ENCODE measurements at regions not wholly inside any gene's neighbourhood (a gene's known extent, or its start where the extent isn't known, plus 50 kb on each side); places are given as distances from the start of the nearest gene placed in this dataset.
A peak's percentile ranks its signal among the peaks of the same experiment; 100 is the strongest.

DNA sequence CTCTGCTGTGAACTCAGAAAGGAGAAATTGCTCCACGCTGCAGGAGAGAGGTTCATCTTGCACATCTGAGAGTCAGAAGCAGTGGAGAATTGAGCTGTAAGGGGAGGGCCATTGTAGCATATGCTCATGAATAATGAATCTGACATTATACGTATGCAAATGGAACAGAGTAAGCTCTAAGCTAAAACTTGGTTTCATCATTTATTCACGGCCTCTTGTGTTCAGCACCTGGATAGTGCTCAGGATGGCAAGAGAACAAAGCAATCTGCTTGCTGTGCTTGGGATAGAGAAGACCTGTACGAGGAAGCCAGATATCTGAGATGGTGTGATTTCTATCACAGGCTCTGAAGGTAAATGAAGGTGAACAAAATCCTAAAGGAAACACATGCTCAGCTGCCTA, 87.9 kb upstream of the GCFC2 start:
- H3K4me3 ChIP-seq (ENCODE audit: low read depth, low read length), result no peak overlapping the region
- TF ChIP-seq, protein P1, sequence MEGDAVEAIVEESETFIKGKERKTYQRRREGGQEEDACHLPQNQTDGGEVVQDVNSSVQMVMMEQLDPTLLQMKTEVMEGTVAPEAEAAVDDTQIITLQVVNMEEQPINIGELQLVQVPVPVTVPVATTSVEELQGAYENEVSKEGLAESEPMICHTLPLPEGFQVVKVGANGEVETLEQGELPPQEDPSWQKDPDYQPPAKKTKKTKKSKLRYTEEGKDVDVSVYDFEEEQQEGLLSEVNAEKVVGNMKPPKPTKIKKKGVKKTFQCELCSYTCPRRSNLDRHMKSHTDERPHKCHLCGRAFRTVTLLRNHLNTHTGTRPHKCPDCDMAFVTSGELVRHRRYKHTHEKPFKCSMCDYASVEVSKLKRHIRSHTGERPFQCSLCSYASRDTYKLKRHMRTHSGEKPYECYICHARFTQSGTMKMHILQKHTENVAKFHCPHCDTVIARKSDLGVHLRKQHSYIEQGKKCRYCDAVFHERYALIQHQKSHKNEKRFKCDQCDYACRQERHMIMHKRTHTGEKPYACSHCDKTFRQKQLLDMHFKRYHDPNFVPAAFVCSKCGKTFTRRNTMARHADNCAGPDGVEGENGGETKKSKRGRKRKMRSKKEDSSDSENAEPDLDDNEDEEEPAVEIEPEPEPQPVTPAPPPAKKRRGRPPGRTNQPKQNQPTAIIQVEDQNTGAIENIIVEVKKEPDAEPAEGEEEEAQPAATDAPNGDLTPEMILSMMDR (IDR thresholded peaks at IDR 0.05; ENCODE audit: insufficient read depth, low read depth, low read length, missing control alignments), result no peak
- no peak for DNase-seq (ENCODE audit: low read depth)

DNA sequence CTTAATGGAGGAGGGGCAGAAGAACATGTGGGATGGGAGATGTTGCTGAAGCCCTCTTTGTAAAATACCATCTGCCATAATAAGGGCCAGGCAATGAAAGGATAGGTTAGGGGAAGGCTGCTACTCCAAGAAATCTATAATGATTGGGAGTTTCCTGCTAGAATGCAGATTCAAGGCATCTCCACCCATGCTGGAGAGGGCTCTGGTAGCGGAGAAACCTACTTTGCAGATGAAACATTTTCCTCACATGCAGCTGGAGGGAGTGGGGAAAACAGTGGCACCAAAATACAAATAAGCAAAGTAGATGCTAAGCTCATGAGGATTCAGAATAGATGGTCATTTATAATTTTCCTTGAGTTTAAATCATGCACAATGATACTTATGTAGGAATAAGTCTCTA, 82.3 kb upstream of the GCFC2 start:
- TF ChIP-seq, protein P1 (IDR thresholded peaks at IDR 0.05; ENCODE audit: insufficient read depth, low read depth, low read length, missing control alignments), result no peak
- no peak for DNase-seq (ENCODE audit: low read depth)
- no peak overlapping the region for H3K4me3 ChIP-seq (ENCODE audit: low read depth, low read length)

DNA sequence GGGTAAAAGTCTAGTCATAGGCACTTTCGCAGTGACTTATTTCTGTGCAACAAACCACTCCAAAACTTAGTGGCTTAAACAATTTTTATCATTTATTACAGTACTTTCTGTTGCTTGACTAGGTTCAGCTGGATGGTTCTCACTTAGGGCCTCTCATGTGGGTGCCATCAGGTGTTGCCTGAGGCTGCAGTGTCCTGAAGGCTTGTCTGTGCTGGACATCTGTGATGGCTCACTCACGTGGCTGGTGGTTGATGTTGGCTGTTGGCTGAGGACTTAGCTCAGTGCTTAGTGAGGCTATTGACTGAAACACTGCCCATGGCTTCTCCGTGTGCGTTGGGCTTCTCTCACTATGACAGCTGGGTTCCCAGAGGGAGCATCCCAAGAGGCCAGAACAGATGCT, 81.4 kb upstream of the GCFC2 start:
- DNase-seq (ENCODE audit: low read depth), result peak; percentile 33
- no peak overlapping the region for H3K4me3 ChIP-seq (ENCODE audit: low read depth, low read length)
- TF ChIP-seq, protein P1 (IDR thresholded peaks at IDR 0.05; ENCODE audit: insufficient read depth, low read depth, low read length, missing control alignments), result no peak

DNA sequence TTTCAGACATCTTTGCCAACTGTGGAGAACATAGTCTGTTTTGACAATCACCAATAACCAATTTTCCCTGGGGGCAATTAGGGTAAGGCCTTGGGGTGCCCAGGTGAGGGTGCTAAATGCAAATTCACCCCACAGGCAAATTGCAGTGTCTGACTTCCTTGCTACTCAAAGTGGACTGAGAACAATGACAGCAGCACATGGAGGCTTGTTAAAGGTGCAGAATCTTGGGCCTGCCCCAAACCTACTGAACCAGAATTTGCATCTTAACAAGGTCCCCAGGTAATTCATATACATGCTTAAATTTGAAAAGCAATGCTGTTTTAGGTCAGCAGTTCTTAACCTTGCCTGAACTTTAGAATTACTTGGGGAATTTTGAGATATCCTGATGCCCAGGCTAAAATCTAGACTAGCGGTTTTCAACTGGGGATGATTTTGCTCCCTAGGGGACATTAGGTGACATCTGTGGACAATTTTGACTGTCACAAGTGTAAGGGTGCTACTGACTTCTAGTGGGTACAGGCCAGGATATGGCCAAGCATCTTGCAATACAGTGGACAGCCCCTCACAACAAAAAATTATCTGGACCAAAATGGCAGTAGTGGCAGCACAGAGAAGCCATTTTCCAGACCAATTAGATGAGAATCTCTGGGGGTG, 80.2 kb upstream of the GCFC2 start:
- no peak overlapping the region for H3K4me3 ChIP-seq (ENCODE audit: low read depth, low read length)
- TF ChIP-seq, protein P1 (IDR thresholded peaks at IDR 0.05; ENCODE audit: insufficient read depth, low read depth, low read length, missing control alignments), result no peak
- peak; percentile 70 for DNase-seq (ENCODE audit: low read depth)

DNA sequence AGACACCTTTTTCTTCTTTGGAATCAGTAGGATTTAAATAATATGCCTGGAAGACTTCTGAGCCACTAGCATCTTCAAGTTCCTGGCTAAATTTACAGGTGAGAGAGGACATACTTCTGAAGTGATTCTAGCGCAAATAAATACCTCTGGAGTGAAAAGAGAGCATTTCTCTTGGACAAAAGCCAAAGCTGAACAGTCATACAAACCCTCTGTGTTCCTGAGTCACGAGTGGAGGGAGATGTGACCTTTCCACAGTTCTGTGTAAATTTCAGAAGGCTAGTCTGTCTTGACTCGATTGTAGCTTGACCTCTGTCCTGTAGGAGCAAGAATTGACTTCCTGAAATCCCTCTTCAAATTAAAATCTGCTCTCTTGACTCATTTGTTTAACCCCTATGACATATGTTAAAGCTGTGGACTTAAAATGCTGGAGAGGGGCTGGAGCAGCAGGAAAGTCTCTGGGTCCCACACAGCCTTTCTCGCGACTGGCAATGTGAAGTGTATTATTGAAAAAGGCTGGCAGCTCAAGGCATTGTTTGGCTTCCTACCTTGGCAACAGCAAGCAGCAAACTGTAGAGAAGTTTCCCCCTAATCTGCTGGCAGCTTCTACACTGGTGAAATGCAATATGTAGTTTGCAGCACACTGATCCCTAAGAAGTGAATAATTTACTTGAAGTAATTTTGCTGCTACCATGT, 79.6 kb upstream of the GCFC2 start:
- H3K4me3 ChIP-seq (ENCODE audit: low read depth, low read length), result no peak overlapping the region
- TF ChIP-seq, protein P1 (IDR thresholded peaks at IDR 0.05; ENCODE audit: insufficient read depth, low read depth, low read length, missing control alignments), result no peak
- DNase-seq (ENCODE audit: low read depth), result no peak

DNA sequence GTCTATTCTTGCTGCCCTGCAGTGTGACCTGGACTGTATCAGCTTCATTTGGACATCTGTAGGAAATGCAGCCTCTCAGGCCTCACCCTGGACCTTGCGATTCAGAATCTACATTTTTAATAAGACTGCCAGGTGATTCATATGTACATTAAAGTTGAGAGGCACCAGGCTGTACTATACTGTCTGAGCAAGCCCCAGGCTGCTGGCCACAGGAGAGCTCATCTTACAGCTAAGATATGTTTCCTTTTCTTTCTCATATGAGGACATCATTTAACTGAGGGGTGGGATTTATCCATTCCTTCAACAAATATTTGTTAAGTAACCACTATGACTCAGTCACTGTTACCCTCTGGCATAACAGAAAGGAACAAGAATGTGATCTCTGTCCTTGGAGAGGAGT, 78.2 kb upstream of the GCFC2 start:
- H3K4me3 ChIP-seq (ENCODE audit: low read depth, low read length), result no peak overlapping the region
- no peak for DNase-seq (ENCODE audit: low read depth)
- TF ChIP-seq, protein P1 (IDR thresholded peaks at IDR 0.05; ENCODE audit: insufficient read depth, low read depth, low read length, missing control alignments), result no peak

Measured in GM12865 (cell line).